Natural killer cell treated with Interleukin-12 subunit alpha and Interleukin-12 subunit beta and Interleukin-15 and Interleukin-18, amount 100 ng/mL, for 72 hours (primary cell): ENCODE measurements at regions not wholly inside any gene's neighbourhood (a gene's known extent, or its start where the extent isn't known, plus 50 kb on each side); places are given as distances from the start of the nearest gene placed in this dataset.

Experiments
- ATAC-seq, 2 donors: fragments of 150-1000 bp; cut with Tn5 transposase in 1 of 2; sonication (Bioruptor Pico), chemical (Tn5 transposase) in 1 of 2; 2 replicates each; pipeline ENCODE4 v1.10.0; 2021
- DNase-seq: peaks from one replicate; pipeline ENCODE4 v3.0.0; 2022; ENCODE audit warnings: low spot score
- H3K27ac Mint-ChIP-seq, 2 donors: 1 replicate in 1 of 2; 2 replicates in 1 of 2; pipeline ENCODE4 v1.8.0; 2022; ENCODE audit warnings: mixed read lengths in 2 of 2, mild to moderate bottlenecking in 1 of 2, moderate library complexity in 1 of 2
- H3K27me3 Mint-ChIP-seq, 2 donors: 1 replicate in 1 of 2; 2 replicates in 1 of 2; pipeline ENCODE4 v1.8.0; 2022; ENCODE audit warnings: mixed read lengths in 2 of 2
- H3K36me3 Mint-ChIP-seq: one replicate; pipeline ENCODE4 v1.8.0; 2022; ENCODE audit warnings: mixed read lengths
- H3K4me1 Mint-ChIP-seq, 2 donors: 1 replicate in 1 of 2; 2 replicates in 1 of 2; pipeline ENCODE4 v1.8.0; 2022; ENCODE audit warnings: low read depth in 2 of 2, mixed read lengths in 2 of 2, mild to moderate bottlenecking in 1 of 2
- H3K4me3 Mint-ChIP-seq: one replicate; pipeline ENCODE4 v1.8.0; 2022; ENCODE audit warnings: mixed read lengths
- H3K9me3 Mint-ChIP-seq: 2 replicates; pipeline ENCODE4 v1.8.0; 2022; ENCODE audit warnings: mixed read lengths

GRCh38 chr5:158286827-158287226 is 427.9 kb upstream of the CLINT1 start:
- Mint-ChIP-seq H3K4me1 (no peaks in the 10 kb centered on the region), H3K4me3 (no peak overlapping the region), H3K27me3 (no peaks in the 10 kb centered on the region), H3K9me3 (peaks cover 5% of the 10 kb centered on the region), H3K27ac (no peak overlapping the region), H3K36me3 (no peaks in the 10 kb centered on the region)
- DNase-seq (no peak), ATAC-seq (no peak)

GRCh38 chr5:158285698-158286097 is 426.8 kb upstream of the CLINT1 start:
- Mint-ChIP-seq H3K27ac (no peak overlapping the region), H3K9me3 (peaks cover 5% of the 10 kb centered on the region), H3K4me3 (no peak overlapping the region), H3K4me1 (no peaks in the 10 kb centered on the region), H3K36me3 (no peaks in the 10 kb centered on the region), H3K27me3 (no peaks in the 10 kb centered on the region)
- no peak for DNase-seq
- ATAC-seq = no peak

DNA sequence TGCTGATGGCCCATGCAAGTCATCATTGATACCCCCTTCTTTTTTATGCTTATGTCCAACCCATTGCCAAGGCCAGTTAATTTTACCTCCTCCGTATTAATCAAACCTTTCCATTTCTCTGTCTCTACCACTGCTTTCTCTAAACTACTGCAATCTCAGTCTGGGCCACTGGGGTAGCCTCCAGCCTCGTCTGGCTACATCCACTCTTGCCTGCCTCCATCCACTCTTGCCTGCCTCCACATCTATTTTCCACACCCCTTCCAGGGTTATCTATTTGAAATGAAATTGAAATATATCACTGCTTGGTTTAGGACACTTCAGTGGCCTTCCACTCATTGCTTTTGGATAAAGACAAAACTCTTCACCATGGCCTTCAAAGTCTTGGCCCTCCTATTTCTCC is 425.3 kb upstream of the CLINT1 start:
- no peak for ATAC-seq
- H3K27ac Mint-ChIP-seq = no peak overlapping the region
- no peak overlapping the region for H3K4me3 Mint-ChIP-seq
- no peaks in the 10 kb centered on the region for H3K36me3 Mint-ChIP-seq
- no peaks in the 10 kb centered on the region for H3K4me1 Mint-ChIP-seq
- H3K9me3 Mint-ChIP-seq = peaks cover 5% of the 10 kb centered on the region
- no peak for DNase-seq
- no peaks in the 10 kb centered on the region for H3K27me3 Mint-ChIP-seq

- H3K27me3 Mint-ChIP-seq = no peaks in the 10 kb centered on the region
- no peak for ATAC-seq
- peaks cover 5% of the 10 kb centered on the region for H3K9me3 Mint-ChIP-seq
- H3K4me1 Mint-ChIP-seq = no peaks in the 10 kb centered on the region
- H3K4me3 Mint-ChIP-seq = no peak overlapping the region
- no peaks in the 10 kb centered on the region for H3K36me3 Mint-ChIP-seq
- no peak overlapping the region for H3K27ac Mint-ChIP-seq
- DNase-seq = no peak
Observed at GRCh38 chr5:158283397-158283796, 424.5 kb upstream of the CLINT1 start.

DNA sequence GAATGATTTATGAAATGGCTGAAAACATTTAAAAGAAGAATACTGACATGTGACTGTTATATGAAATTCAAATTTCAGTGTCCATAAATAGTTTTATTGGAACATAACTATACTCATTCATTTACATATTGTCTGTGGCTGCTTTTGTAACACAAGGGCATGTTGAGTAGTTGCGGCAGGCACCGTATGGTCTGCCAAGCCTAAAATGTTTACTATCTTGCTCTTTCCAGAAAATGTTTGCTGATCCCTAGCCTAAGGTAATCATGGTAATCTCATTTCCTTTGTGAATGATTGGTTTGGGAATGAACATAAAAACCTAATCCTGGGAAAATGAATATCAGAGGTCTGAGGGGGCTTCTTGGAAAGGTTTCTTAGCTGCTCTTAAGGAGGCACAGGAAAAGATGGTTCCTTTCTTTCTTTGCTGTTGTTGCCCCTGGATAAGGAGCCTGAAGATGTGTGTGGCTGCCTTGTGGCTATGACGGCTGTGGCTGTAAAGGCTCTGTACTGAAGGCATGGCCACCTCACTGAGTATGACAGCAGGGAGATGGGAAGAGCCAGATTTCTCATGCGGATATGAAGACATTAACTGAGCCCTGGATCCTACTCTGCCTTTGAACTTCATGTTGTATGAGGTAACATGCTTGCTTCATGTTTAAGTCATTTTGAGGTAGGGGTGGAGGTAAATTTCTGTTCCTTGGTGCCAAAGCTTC is 419.4 kb upstream of the CLINT1 start:
- Mint-ChIP-seq H3K4me3 (no peak overlapping the region), H3K27me3 (peaks cover 0 to 7% of the 10 kb centered on the region in 2 donors), H3K27ac (no peak overlapping the region)

GRCh38 chr5:158277276-158277675 is 418.3 kb upstream of the CLINT1 start:
- H3K9me3 Mint-ChIP-seq = no peaks in the 10 kb centered on the region
- no peak overlapping the region for H3K27ac Mint-ChIP-seq
- no peak for DNase-seq
- peaks cover 0 to 7% of the 10 kb centered on the region in 2 donors for H3K27me3 Mint-ChIP-seq
- no peaks in the 10 kb centered on the region for H3K36me3 Mint-ChIP-seq
- ATAC-seq = no peak
- H3K4me1 Mint-ChIP-seq = no peaks in the 10 kb centered on the region
- H3K4me3 Mint-ChIP-seq = no peak overlapping the region

More for the DNA sequence above, 419.4 kb upstream of the CLINT1 start:
- H3K9me3 Mint-ChIP-seq = no peaks in the 10 kb centered on the region
- DNase-seq = no peak
- ATAC-seq = no peak
- no peaks in the 10 kb centered on the region for H3K4me1 Mint-ChIP-seq
- H3K36me3 Mint-ChIP-seq = no peaks in the 10 kb centered on the region

- Mint-ChIP-seq H3K4me3 (no peak overlapping the region), H3K4me1 (no peaks in the 10 kb centered on the region), H3K9me3 (no peaks in the 10 kb centered on the region), H3K27me3 (peaks cover 0 to 7% of the 10 kb centered on the region in 2 donors), H3K36me3 (no peaks in the 10 kb centered on the region), H3K27ac (no peak overlapping the region)
- DNase-seq (no peak), ATAC-seq (no peak)
Observed at GRCh38 chr5:158276692-158277091, 417.7 kb upstream of the CLINT1 start.

DNA sequence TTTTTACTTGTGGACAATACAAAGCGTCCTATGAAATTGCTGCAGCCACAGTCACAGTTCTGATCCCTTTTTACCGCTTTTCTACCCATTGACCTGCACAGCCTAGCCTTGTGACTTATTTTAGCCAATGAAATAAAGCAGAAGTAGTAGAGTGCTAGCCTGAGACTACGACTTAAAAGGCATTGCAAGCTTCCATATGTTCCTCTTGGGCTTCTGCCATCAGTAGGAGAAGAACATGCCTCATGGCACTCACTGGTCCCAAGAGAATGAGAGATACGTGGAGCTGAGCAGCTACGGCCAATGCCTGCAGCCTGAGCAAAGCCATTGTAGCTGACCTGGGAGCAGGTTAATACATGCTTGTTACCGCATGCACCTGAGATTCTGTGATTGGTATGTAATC is 416.6 kb upstream of the CLINT1 start:
- DNase-seq (no peak), ATAC-seq (no peak)
- H3K9me3 Mint-ChIP-seq = no peaks in the 10 kb centered on the region
- H3K4me3 Mint-ChIP-seq = no peak overlapping the region
- no peaks in the 10 kb centered on the region for H3K36me3 Mint-ChIP-seq
- peaks cover 0 to 7% of the 10 kb centered on the region in 2 donors for H3K27me3 Mint-ChIP-seq
- H3K27ac Mint-ChIP-seq = no peak overlapping the region
- H3K4me1 Mint-ChIP-seq = no peaks in the 10 kb centered on the region

- H3K27me3 Mint-ChIP-seq = peaks cover 0 to 7% of the 10 kb centered on the region in 2 donors
- no peak overlapping the region for H3K27ac Mint-ChIP-seq
- H3K36me3 Mint-ChIP-seq = no peaks in the 10 kb centered on the region
- DNase-seq (no peak), ATAC-seq (no peak)
- no peaks in the 10 kb centered on the region for H3K4me1 Mint-ChIP-seq
- no peak overlapping the region for H3K4me3 Mint-ChIP-seq
- no peaks in the 10 kb centered on the region for H3K9me3 Mint-ChIP-seq
Observed at GRCh38 chr5:158273035-158273434, 414.1 kb upstream of the CLINT1 start.

GRCh38 chr5:158272409-158272808 is 413.5 kb upstream of the CLINT1 start:
- ATAC-seq (no peak), DNase-seq (no peak)
- Mint-ChIP-seq H3K4me1 (no peaks in the 10 kb centered on the region), H3K36me3 (no peaks in the 10 kb centered on the region), H3K27ac (no peak overlapping the region), H3K27me3 (peaks cover 0 to 7% of the 10 kb centered on the region in 2 donors), H3K9me3 (no peaks in the 10 kb centered on the region), H3K4me3 (no peak overlapping the region)

DNA sequence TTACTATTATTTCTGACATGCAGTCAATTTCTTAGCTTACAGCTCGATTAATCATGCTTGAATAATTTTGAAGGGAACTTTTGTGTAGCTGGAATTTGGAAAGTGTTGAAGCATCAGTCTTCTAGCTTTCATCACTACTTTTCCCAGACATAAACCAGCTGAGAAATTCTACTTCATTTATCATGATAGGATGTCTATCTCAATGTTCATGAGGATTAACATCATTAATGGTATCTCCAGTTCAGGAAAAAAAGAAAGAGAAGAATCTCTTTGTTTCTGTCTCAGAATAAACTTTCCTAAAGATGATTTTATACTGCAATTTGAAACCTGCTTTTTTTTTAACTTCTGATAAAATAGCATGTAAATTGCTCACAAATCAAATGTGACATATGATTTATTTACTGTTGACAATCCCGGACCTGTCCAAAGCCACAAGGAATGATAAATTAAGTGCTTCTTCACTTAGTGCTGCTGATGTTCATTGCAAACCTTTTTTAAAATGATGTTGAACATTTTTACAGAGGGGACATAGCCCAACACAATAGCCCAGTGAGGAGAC is 412.1 kb upstream of the CLINT1 start:
- H3K27ac Mint-ChIP-seq = no peak overlapping the region
- H3K9me3 Mint-ChIP-seq = no peaks in the 10 kb centered on the region
- no peaks in the 10 kb centered on the region for H3K36me3 Mint-ChIP-seq
- H3K27me3 Mint-ChIP-seq = peaks cover 0 to 1% of the 10 kb centered on the region in 2 donors
- H3K4me1 Mint-ChIP-seq = no peaks in the 10 kb centered on the region
- H3K4me3 Mint-ChIP-seq = no peak overlapping the region
- DNase-seq (no peak), ATAC-seq (no peak)

GRCh38 chr5:158268286-158268685 is 409.3 kb upstream of the CLINT1 start:
- DNase-seq (no peak), ATAC-seq (no peak)
- Mint-ChIP-seq H3K36me3 (no peaks in the 10 kb centered on the region), H3K4me1 (no peaks in the 10 kb centered on the region), H3K27me3 (no peaks in the 10 kb centered on the region), H3K27ac (no peak overlapping the region), H3K9me3 (no peaks in the 10 kb centered on the region), H3K4me3 (no peak overlapping the region)

DNA sequence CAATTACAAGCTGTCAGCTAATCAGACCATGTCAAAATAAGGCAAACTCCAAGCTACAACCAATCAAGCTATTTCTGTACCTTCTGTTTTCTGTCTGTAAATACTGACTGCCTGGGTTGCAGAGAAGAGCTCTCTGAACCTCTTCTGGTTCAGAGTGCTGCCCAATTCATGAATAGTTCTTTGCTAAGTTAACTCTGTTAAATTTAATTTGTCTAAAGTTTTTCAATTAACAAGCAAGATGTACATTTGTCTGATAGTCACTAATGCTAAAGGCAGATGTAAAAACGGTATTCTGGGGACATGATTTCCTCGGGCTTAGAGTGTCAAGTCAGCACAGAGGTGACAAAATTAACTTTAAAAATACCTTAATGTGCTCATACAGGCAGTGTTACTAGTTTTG is 408.3 kb upstream of the CLINT1 start:
- ATAC-seq (no peak), DNase-seq (no peak)
- Mint-ChIP-seq H3K27ac (no peak overlapping the region), H3K4me1 (no peaks in the 10 kb centered on the region), H3K36me3 (no peaks in the 10 kb centered on the region), H3K4me3 (no peak overlapping the region), H3K27me3 (no peaks in the 10 kb centered on the region), H3K9me3 (no peaks in the 10 kb centered on the region)

- Mint-ChIP-seq H3K27me3 (peaks cover 0 to 2% of the 10 kb centered on the region in 2 donors), H3K4me3 (no peak overlapping the region), H3K36me3 (no peaks in the 10 kb centered on the region), H3K27ac (no peak overlapping the region), H3K4me1 (no peaks in the 10 kb centered on the region), H3K9me3 (peaks cover 3% of the 10 kb centered on the region)
- DNase-seq = no peak
- no peak for ATAC-seq
Observed at GRCh38 chr5:158265931-158266700, 407.2 kb upstream of the CLINT1 start.
